WTC11 (cell line): ENCODE measurements at regions not wholly inside any gene's neighbourhood (a gene's known extent, or its start where the extent isn't known, plus 50 kb on each side); places are given as distances from the start of the nearest gene placed in this dataset.

ENCODE experiments used
- ATAC-seq: fragments of 200-7000 bp; cut with Tn5 transposase; 2 replicates; pipeline ENCODE4 v1.10.0; 2021; ENCODE audit warnings: mild to moderate bottlenecking, moderate library complexity
- CTCF ChIA-PET: fragments of 300-600 bp; sonication (Branson Sonifier 250); formaldehyde crosslinking; loops from one replicate; lab custom pipeline; 2021; ENCODE audit warnings: antibody characterized with exemption; lab: Charles Lee
- POLR2A ChIA-PET: fragments of 350-600 bp; sonication (Branson Sonifier 250); formaldehyde crosslinking; loops from one replicate; lab custom pipeline; 2021; ENCODE audit warnings: antibody characterized with exemption; lab: Charles Lee
- DNase-seq: peaks from one replicate; pipeline ENCODE4 v3.0.0; 2021; ENCODE audit warnings: low spot score
- H3K27ac Mint-ChIP-seq: 2 replicates; pipeline ENCODE4 v1.8.0; 2021; ENCODE audit warnings: mixed read lengths
- H3K27me3 Mint-ChIP-seq: 2 replicates; pipeline ENCODE4 v1.8.0; 2021; ENCODE audit warnings: low read depth, mild to moderate bottlenecking, moderate library complexity, mixed read lengths
- H3K36me3 Mint-ChIP-seq: 2 replicates; pipeline ENCODE4 v1.8.0; 2021; ENCODE audit warnings: mixed read lengths
- H3K4me1 Mint-ChIP-seq: 2 replicates; pipeline ENCODE4 v1.8.0; 2022; ENCODE audit warnings: mixed read lengths
- H3K4me3 Mint-ChIP-seq: 2 replicates; pipeline ENCODE4 v1.8.0; 2021; ENCODE audit warnings: mild to moderate bottlenecking, moderate library complexity, mixed read lengths
- H3K9me3 Mint-ChIP-seq: 2 replicates; pipeline ENCODE4 v1.8.0; 2021; ENCODE audit warnings: mixed read lengths
- AR ChIP-seq: fragments of 250-450 bp; sonication (Bioruptor Pico); IDR thresholded peaks from 2 replicates; pipeline ENCODE4 v1.9.0; 2021; ENCODE audit warnings: mild to moderate bottlenecking
- E2F5 ChIP-seq: sonication (generic); formaldehyde crosslinking; IDR thresholded peaks from 2 replicates; pipeline ENCODE4 v1.8.1; 2022; ENCODE audit warnings: mild to moderate bottlenecking, moderate library complexity, missing genetic modification reagents
- ELF4 ChIP-seq: sonication (generic); formaldehyde crosslinking; IDR thresholded peaks from 2 replicates; pipeline ENCODE4 v1.8.1; 2022; ENCODE audit warnings: low read depth, mild to moderate bottlenecking, moderate library complexity, missing genetic modification reagents
- ERG ChIP-seq: fragments of 250-450 bp; sonication (Bioruptor Pico); IDR thresholded peaks from 2 replicates; pipeline ENCODE4 v1.8.0; 2021; ENCODE audit warnings: mild to moderate bottlenecking
- FOXK1 ChIP-seq: sonication (generic); formaldehyde crosslinking; IDR thresholded peaks from 2 replicates; pipeline ENCODE4 v1.8.0; 2022; ENCODE audit warnings: mild to moderate bottlenecking, moderate library complexity, missing genetic modification reagents
- GTF2I ChIP-seq: fragments of 250-450 bp; sonication (Bioruptor Pico); conservative IDR thresholded peaks from 2 replicates; pipeline ENCODE4 v1.4.0; 2021; ENCODE audit warnings: mild to moderate bottlenecking
- IRF2 ChIP-seq: sonication (generic); formaldehyde crosslinking; IDR thresholded peaks from 2 replicates; pipeline ENCODE4 v1.8.0; 2022; ENCODE audit warnings: low read depth, missing genetic modification reagents, borderline replicate concordance
- JAZF1 ChIP-seq: fragments of 250-450 bp; sonication (Bioruptor Pico); IDR thresholded peaks from 2 replicates; pipeline ENCODE4 v1.9.0; 2021; ENCODE audit warnings: moderate library complexity, mild to moderate bottlenecking, inconsistent platforms
- MLX ChIP-seq: sonication (generic); formaldehyde crosslinking; IDR thresholded peaks from 2 replicates; pipeline ENCODE4 v1.8.1; 2023; ENCODE audit warnings: mild to moderate bottlenecking, missing genetic modification reagents, moderate library complexity
- MYBL2 ChIP-seq: sonication (generic); formaldehyde crosslinking; IDR thresholded peaks from 2 replicates; pipeline ENCODE4 v1.8.1; 2023; ENCODE audit warnings: mild to moderate bottlenecking, moderate library complexity, missing genetic modification reagents
- NR3C1 ChIP-seq: sonication (generic); formaldehyde crosslinking; conservative IDR thresholded peaks from 2 replicates; pipeline ENCODE4 v1.8.1; 2023; ENCODE audit warnings: low read depth, mild to moderate bottlenecking, missing genetic modification reagents
- OVOL2 ChIP-seq: fragments of 250-450 bp; sonication (Bioruptor Pico); IDR thresholded peaks from 2 replicates; pipeline ENCODE4 v1.9.0; 2021; ENCODE audit warnings: mild to moderate bottlenecking, borderline replicate concordance
- RELA ChIP-seq: sonication (generic); formaldehyde crosslinking; IDR thresholded peaks from 2 replicates; pipeline ENCODE4 v1.8.1; 2022; ENCODE audit warnings: missing genetic modification reagents, mild to moderate bottlenecking, borderline replicate concordance
- SP1 ChIP-seq: sonication (generic); formaldehyde crosslinking; conservative IDR thresholded peaks from 2 replicates; pipeline ENCODE4 v1.8.1; 2022; ENCODE audit warnings: missing genetic modification reagents
- ZNF121 ChIP-seq: sonication (generic); formaldehyde crosslinking; IDR thresholded peaks from 2 replicates; pipeline ENCODE4 v1.8.0; 2023; ENCODE audit warnings: missing genetic modification reagents
- ZNF219 ChIP-seq: sonication (generic); formaldehyde crosslinking; IDR thresholded peaks from 2 replicates; pipeline ENCODE4 v1.8.0; 2023; ENCODE audit warnings: missing genetic modification reagents, mild to moderate bottlenecking, borderline replicate concordance
- ZNF232 ChIP-seq: sonication (generic); formaldehyde crosslinking; IDR thresholded peaks from 2 replicates; pipeline ENCODE4 v1.8.0; 2022; ENCODE audit warnings: mild to moderate bottlenecking, missing genetic modification reagents
- ZNF416 ChIP-seq: fragments of 250-450 bp; sonication (Bioruptor Pico); IDR thresholded peaks from 2 replicates; pipeline ENCODE4 v1.9.0; 2021; ENCODE audit warnings: mild to moderate bottlenecking, inconsistent platforms
- TF ChIP-seq, protein P1 (sequence below): sonication (generic); formaldehyde crosslinking; IDR thresholded peaks from 2 replicates; pipeline ENCODE4 v1.8.1; 2022; ENCODE audit warnings: low read depth, missing genetic modification reagents, borderline replicate concordance

DNA sequence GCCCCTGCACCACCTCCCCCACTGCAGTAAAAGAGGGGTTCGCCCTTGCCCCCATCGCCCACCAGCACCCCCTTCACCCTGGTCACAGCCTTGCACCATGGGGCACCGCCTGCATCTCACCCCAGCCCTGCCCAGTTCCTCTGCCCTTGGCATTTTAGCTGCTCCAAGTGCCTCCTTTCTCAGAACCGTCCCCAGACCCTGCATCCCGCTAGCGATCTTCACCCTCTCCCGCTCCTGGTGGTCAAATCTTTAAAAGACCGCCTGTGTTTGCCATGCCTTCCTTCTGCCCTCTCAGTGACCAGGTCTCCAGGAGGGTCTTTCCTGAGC is 114.7 kb upstream of the OTOS start:
- no peak overlapping the region for H3K4me3 Mint-ChIP-seq

More for the DNA sequence above, 114.7 kb upstream of the OTOS start:
- Mint-ChIP-seq H3K36me3 (peaks cover 5% of the 10 kb centered on the region; the same call in 1 of the 2 replicates), H3K27me3 (0 out of 2 replicates have a peak, but pooled peaks cover 2% of the 10 kb centered on the region)
- CTCF ChIA-PET = no interaction called here
- TF ChIP-seq, protein P1, sequence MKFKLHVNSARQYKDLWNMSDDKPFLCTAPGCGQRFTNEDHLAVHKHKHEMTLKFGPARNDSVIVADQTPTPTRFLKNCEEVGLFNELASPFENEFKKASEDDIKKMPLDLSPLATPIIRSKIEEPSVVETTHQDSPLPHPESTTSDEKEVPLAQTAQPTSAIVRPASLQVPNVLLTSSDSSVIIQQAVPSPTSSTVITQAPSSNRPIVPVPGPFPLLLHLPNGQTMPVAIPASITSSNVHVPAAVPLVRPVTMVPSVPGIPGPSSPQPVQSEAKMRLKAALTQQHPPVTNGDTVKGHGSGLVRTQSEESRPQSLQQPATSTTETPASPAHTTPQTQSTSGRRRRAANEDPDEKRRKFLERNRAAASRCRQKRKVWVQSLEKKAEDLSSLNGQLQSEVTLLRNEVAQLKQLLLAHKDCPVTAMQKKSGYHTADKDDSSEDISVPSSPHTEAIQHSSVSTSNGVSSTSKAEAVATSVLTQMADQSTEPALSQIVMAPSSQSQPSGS = no peak
- TF ChIP-seq ZNF121 = no peak
- no peak for TF ChIP-seq JAZF1
- no peak for TF ChIP-seq ZNF219 (CRISPR knock-in tag)
- no peak for TF ChIP-seq SP1 (CRISPR knock-in tag)
- TF ChIP-seq AR (CRISPR knock-in tag) = no peak
- no peak for TF ChIP-seq ERG
- no peak for TF ChIP-seq FOXK1 (CRISPR knock-in tag)
- no peak for TF ChIP-seq IRF2 (CRISPR knock-in tag)
- TF ChIP-seq MYBL2 = no peak
- TF ChIP-seq ZNF232 (CRISPR knock-in tag) = no peak
- no peak for TF ChIP-seq GTF2I
- TF ChIP-seq OVOL2 (CRISPR knock-in tag) = no peak
- no peak for TF ChIP-seq NR3C1
- TF ChIP-seq RELA (CRISPR knock-in tag) = no peak
- no peak for TF ChIP-seq ELF4
- no peak for TF ChIP-seq ZNF416
- TF ChIP-seq E2F5 (CRISPR knock-in tag) = no peak
- no peak for TF ChIP-seq MLX
- TF ChIP-seq, all 79 proteins: peak for 0
- ATAC-seq = no peak
- no peak for DNase-seq
- Mint-ChIP-seq H3K27ac (no peak overlapping the region), H3K9me3 (peaks cover 6% of the 10 kb centered on the region), H3K4me1 (peaks cover 11% of the 10 kb centered on the region)
- POLR2A ChIA-PET = no interaction called here
